Stimulated activated naive CD8-positive, alpha-beta T cell treated with anti-CD3 and anti-CD28 coated beads, Interleukin-15, Interleukin-2, amounts not matched to agents 100 U/mL and 50 U/mL, for 24 hours (primary cell): ENCODE measurements at regions not wholly inside any gene's neighbourhood (a gene's known extent, or its start where the extent isn't known, plus 50 kb on each side); places are given as distances from the start of the nearest gene placed in this dataset.

Experiments used
- ATAC-seq: fragments of 150-1000 bp; cut with Tn5 transposase; one replicate; pipeline ENCODE4 v1.10.0; 2021
- DNase-seq: peaks from one replicate; pipeline ENCODE4 v3.0.0; 2021

DNA sequence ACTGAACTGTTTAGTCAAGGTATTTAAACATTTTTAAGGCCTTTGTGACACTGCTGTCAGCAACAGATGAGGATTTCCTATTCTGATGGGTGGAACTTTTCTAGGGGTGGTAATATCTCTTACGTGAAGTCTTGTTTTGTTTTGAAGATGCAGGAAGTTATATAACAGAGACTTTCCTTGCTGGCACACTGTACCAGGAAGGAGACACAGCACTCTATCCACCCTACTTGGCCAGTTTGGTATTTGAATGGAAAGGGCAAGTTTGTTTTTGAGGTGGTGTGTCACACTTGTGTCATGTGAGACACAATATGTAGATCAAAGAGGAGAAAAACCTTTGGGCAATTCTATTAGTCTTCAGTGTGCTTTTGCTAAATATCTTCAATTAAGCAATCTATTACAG lies 51.6 kb upstream of the SRP54 start:
- ATAC-seq (peak; percentile 90), DNase-seq (peak; percentile 24)

DNA sequence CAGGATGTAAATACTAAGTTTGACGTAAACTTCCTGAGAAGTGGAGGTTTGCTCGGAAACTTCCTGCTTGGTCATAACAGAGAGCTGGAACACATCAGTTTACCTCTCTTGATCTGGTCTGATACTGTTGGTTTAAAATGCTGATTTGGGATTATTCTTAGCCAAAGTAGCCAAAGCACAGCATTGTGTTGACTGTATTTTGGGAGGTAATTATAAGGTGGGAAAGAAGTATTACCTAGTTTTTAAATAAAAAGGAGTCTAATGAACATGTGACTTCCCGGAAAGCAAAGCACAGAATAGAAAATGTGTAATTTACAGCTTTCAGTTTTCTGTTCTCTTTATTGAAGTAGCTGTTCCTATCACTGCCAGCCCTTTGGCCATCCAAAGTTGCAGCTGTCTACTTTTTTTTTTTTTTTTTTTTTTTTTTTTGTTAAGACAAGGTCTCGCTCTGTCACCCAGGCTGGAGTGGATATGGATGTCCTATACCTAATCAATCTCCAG lies 52.2 kb upstream of the SRP54 start:
- ATAC-seq (peak; percentile 25), DNase-seq (no peak)

GRCh38 chr14:34926552-34926951 lies 51.4 kb upstream of the BAZ1A start:
- ATAC-seq (no peak), DNase-seq (no peak)
